CD4-positive, alpha-beta memory T cell (primary cell): ENCODE measurements at regions not wholly inside any gene's neighbourhood (a gene's known extent, or its start where the extent isn't known, plus 50 kb on each side); places are given as distances from the start of the nearest gene placed in this dataset.
A peak's percentile ranks its signal among the peaks of the same experiment; 100 is the strongest.
"Not testable (repeated sequence)": the region's sequence is repeated elsewhere in the genome, so short reads cannot be mapped to it uniquely, and the experiment has no call there.

Experiments
- CTCF ChIA-PET: fragments of 350-600 bp; sonication (Branson Sonifier 250); formaldehyde crosslinking; loops from one replicate; lab custom pipeline; 2021; ENCODE audit warnings: inconsistent platforms; ENCODE audit not compliant: partially characterized antibody; lab: Charles Lee
- POLR2A ChIA-PET: fragments of 350-600 bp; sonication (Branson Sonifier 250); formaldehyde crosslinking; loops from one replicate; lab custom pipeline; 2021; ENCODE audit not compliant: partially characterized antibody; lab: Charles Lee
- DNase-seq, 5 donors: peaks; one replicate each; pipeline versions ENCODE4 v3.0.0 to v3.0.0-alpha.2; 2020 to 2022; ENCODE audit warnings: mixed read lengths in 1 of 5
- H3K27ac ChIP-seq: one replicate; pipeline ENCODE4 v1.7.0; 2013; ENCODE audit warnings: low read depth, low read length
- H3K27me3 ChIP-seq: 2 replicates; pipeline ENCODE4 v1.7.0; 2013; ENCODE audit warnings: mild to moderate bottlenecking, low read length, moderate library complexity; ENCODE audit not compliant: insufficient read depth
- H3K36me3 ChIP-seq: 2 replicates; pipeline ENCODE4 v1.7.0; 2013; ENCODE audit warnings: mild to moderate bottlenecking, low read length, moderate library complexity; ENCODE audit not compliant: insufficient read depth
- H3K4me1 ChIP-seq: 2 replicates; pipeline ENCODE4 v1.7.0; 2013; ENCODE audit warnings: mild to moderate bottlenecking, low read length, moderate library complexity; ENCODE audit not compliant: insufficient read depth
- H3K4me3 ChIP-seq, 2 donors: one replicate each; pipeline ENCODE4 v1.7.0; 2013; ENCODE audit warnings: low read length in 2 of 2, mild to moderate bottlenecking in 1 of 2
- H3K9me3 ChIP-seq, 2 donors: one replicate each; pipeline ENCODE4 v1.7.0; 2013; ENCODE audit warnings: low read length in 2 of 2, control low read depth in 1 of 2; ENCODE audit not compliant: control insufficient read depth in 1 of 2
- H3K27ac Mint-ChIP-seq, 7 donors: one replicate each; pipeline ENCODE4 v1.8.0; 2020 to 2021; ENCODE audit warnings: mixed read lengths in 7 of 7, mild to moderate bottlenecking in 6 of 7, inconsistent platforms in 3 of 7, moderate library complexity in 3 of 7
- H3K27me3 Mint-ChIP-seq, 2 donors: one replicate each; pipeline ENCODE4 v1.8.0; 2020 to 2021; ENCODE audit warnings: mixed read lengths in 2 of 2
- H3K36me3 Mint-ChIP-seq, 2 donors: one replicate each; pipeline ENCODE4 v1.8.0; 2020 to 2021; ENCODE audit warnings: mixed read lengths in 2 of 2, inconsistent platforms in 1 of 2, mild to moderate bottlenecking in 1 of 2
- H3K4me1 Mint-ChIP-seq, 4 donors: one replicate each; pipeline ENCODE4 v1.8.0; 2020 to 2021; ENCODE audit warnings: mixed read lengths in 4 of 4, mild to moderate bottlenecking in 1 of 4
- H3K4me3 Mint-ChIP-seq, 8 donors: one replicate each; pipeline ENCODE4 v1.8.0; 2020 to 2021; ENCODE audit warnings: mixed read lengths in 8 of 8, mild to moderate bottlenecking in 7 of 8, moderate library complexity in 6 of 8, inconsistent platforms in 3 of 8
- H3K9me3 Mint-ChIP-seq, 8 donors: one replicate each; pipeline ENCODE4 v1.8.0; 2020 to 2021; ENCODE audit warnings: mixed read lengths in 8 of 8, mild to moderate bottlenecking in 5 of 8, inconsistent platforms in 3 of 8, moderate library complexity in 1 of 8
- intact Hi-C: fragments of 100-400 bp; cut with micrococcal nuclease; formaldehyde crosslinking; loops from one replicate; pipeline ENCODE4 v1.15.1; 2023

- ChIA-PET POLR2A (no interaction called here), CTCF (no interaction called here)
- Mint-ChIP-seq H3K4me1 (no peaks in the 10 kb centered on the region), H3K9me3 (peaks cover 0 to 33% (median 26%) of the 10 kb centered on the region in 8 donors), H3K4me3 (no peak overlapping the region), H3K27me3 (no peaks in the 10 kb centered on the region), H3K27ac (no peak overlapping the region), H3K36me3 (no peaks in the 10 kb centered on the region)
- intact Hi-C loops, result no loop called here
- Histone ChIP-seq H3K4me3 (no peak overlapping the region), H3K36me3 (no peaks in the 10 kb centered on the region), H3K27me3 (no peaks in the 10 kb centered on the region), H3K27ac (no peak overlapping the region), H3K9me3 (peaks cover 0 to 8% of the 10 kb centered on the region in 2 donors), H3K4me1 (no peaks in the 10 kb centered on the region)
- DNase-seq, result no peak
Observed at GRCh38 chr20:24418731-24419130, 50.7 kb upstream of the SYNDIG1 start.

DNA sequence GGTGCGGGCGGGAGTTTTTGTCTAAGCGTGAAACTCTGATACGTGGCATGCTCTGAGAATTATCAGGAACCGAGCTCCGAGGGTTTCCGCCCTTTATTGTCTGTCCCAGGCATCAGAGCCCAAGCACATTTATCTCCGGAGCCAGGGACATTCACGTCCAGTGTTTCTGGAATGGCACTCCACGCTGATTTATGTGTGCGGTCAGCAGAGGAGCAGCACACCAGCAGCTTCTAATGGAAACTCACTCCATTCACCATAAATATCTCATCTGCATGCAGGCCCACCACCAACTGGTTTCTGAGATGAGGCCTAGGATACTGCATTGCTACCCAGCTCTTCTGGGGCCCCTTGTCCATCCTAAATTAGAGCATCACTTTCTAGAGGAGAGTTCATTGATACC lies 51.9 kb upstream of the SYNDIG1 start:
- no peak for DNase-seq
- CTCF ChIA-PET, result no interaction called here
- Mint-ChIP-seq H3K4me3 (no peak overlapping the region), H3K27me3 (no peaks in the 10 kb centered on the region), H3K36me3 (no peaks in the 10 kb centered on the region), H3K4me1 (no peaks in the 10 kb centered on the region), H3K9me3 (peaks cover 0 to 33% (median 26%) of the 10 kb centered on the region in 8 donors), H3K27ac (no peak overlapping the region)
- Histone ChIP-seq H3K4me1 (no peaks in the 10 kb centered on the region), H3K27ac (no peak overlapping the region), H3K9me3 (peaks cover 0 to 8% of the 10 kb centered on the region in 2 donors), H3K36me3 (no peaks in the 10 kb centered on the region), H3K27me3 (no peaks in the 10 kb centered on the region), H3K4me3 (no peak overlapping the region)
- intact Hi-C loops, result no loop called here
- POLR2A ChIA-PET, result no interaction called here

- H3K4me1 Mint-ChIP-seq, H3K27me3 ChIP-seq, H3K4me3 ChIP-seq, DNase-seq, POLR2A ChIA-PET, H3K27me3 Mint-ChIP-seq, H3K4me3 Mint-ChIP-seq, H3K27ac ChIP-seq, intact Hi-C loops, CTCF ChIA-PET, H3K36me3 ChIP-seq, H3K9me3 ChIP-seq, H3K4me1 ChIP-seq, H3K27ac Mint-ChIP-seq, H3K36me3 Mint-ChIP-seq: not testable (repeated sequence)
- H3K9me3 Mint-ChIP-seq, result peaks cover 0 to 33% (median 26%) of the 10 kb centered on the region in 8 donors
Observed at GRCh38 chr20:24415444-24415843, 54.0 kb upstream of the SYNDIG1 start.

- H3K9me3 ChIP-seq, result peaks cover 0 to 8% of the 10 kb centered on the region in 2 donors
- intact Hi-C loops, result no loop called here
- Mint-ChIP-seq H3K36me3 (no peaks in the 10 kb centered on the region), H3K4me3 (no peak overlapping the region), H3K9me3 (peaks cover 0 to 27% (median 23%) of the 10 kb centered on the region in 8 donors), H3K27ac (no peak overlapping the region), H3K4me1 (no peaks in the 10 kb centered on the region), H3K27me3 (peaks cover 0 to 2% of the 10 kb centered on the region in 2 donors)
- H3K36me3 ChIP-seq, result no peaks in the 10 kb centered on the region
- H3K4me1 ChIP-seq, result no peaks in the 10 kb centered on the region
- POLR2A ChIA-PET, result no interaction called here
- H3K27ac ChIP-seq, result no peak overlapping the region
- CTCF ChIA-PET, result no interaction called here
- no peak overlapping the region for H3K4me3 ChIP-seq
- no peaks in the 10 kb centered on the region for H3K27me3 ChIP-seq
- no peak for DNase-seq
Observed at GRCh38 chr20:24411834-24412216, 57.6 kb upstream of the SYNDIG1 start.

GRCh38 chr20:24411003-24411833 lies 58.2 kb upstream of the SYNDIG1 start:
- H3K27me3 ChIP-seq, result no peaks in the 10 kb centered on the region
- intact Hi-C loops, result no loop called here
- no peak for DNase-seq
- Mint-ChIP-seq H3K27ac (no peak overlapping the region), H3K4me3 (no peak overlapping the region), H3K9me3 (peaks cover 0 to 21% (median 17%) of the 10 kb centered on the region in 8 donors), H3K36me3 (no peaks in the 10 kb centered on the region), H3K4me1 (no peaks in the 10 kb centered on the region), H3K27me3 (peaks cover 0 to 2% of the 10 kb centered on the region in 2 donors)
- H3K27ac ChIP-seq, result no peak overlapping the region
- no peaks in the 10 kb centered on the region for H3K4me1 ChIP-seq
- no peaks in the 10 kb centered on the region for H3K36me3 ChIP-seq
- POLR2A ChIA-PET, result no interaction called here
- CTCF ChIA-PET, result no interaction called here
- no peak overlapping the region for H3K4me3 ChIP-seq
- H3K9me3 ChIP-seq, result peaks cover 0 to 3% of the 10 kb centered on the region in 2 donors

DNA sequence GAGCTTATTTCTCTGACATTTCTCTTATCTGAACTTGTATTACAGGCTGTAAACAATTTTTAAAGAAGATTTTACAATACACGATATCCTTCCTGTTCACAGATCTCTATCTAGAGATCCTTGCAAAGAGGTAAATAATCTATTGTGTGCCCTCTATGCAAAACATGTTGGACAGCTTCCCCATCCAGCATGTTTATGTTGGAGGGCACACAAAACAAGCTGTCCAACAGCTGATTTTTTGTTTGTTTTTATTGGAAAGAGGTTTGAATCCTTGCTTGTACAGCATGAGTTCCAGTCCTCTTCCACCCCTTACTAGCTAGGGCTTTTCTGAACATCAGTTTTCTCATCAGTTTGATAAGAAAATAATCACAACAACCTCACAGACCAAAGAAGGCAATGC lies 62.3 kb upstream of the SYNDIG1 start:
- Mint-ChIP-seq H3K27me3 (peaks cover 2 to 10% of the 10 kb centered on the region in 2 donors), H3K27ac (no peak overlapping the region), H3K4me1 (peaks cover 0 to 1% (median 0%) of the 10 kb centered on the region in 4 donors), H3K4me3 (peak overlapping the region in 1 of 8 donors; percentile 30), H3K36me3 (no peaks in the 10 kb centered on the region), H3K9me3 (peaks cover 0 to 4% (median 0%) of the 10 kb centered on the region in 8 donors)
- ChIA-PET POLR2A (no interaction called here), CTCF (no interaction called here)
- no peaks in the 10 kb centered on the region for H3K27me3 ChIP-seq
- intact Hi-C loops, result no loop called here
- H3K4me3 ChIP-seq, result no peak overlapping the region
- H3K36me3 ChIP-seq, result no peaks in the 10 kb centered on the region
- H3K9me3 ChIP-seq, result no peaks in the 10 kb centered on the region
- H3K4me1 ChIP-seq, result no peaks in the 10 kb centered on the region
- DNase-seq, result no peak
- no peak overlapping the region for H3K27ac ChIP-seq

GRCh38 chr20:24406750-24407149 lies 62.7 kb upstream of the SYNDIG1 start:
- H3K4me3 ChIP-seq, result no peak overlapping the region
- no peaks in the 10 kb centered on the region for H3K27me3 ChIP-seq
- Mint-ChIP-seq H3K27me3 (peaks cover 2 to 10% of the 10 kb centered on the region in 2 donors), H3K4me1 (peaks cover 0 to 1% (median 0%) of the 10 kb centered on the region in 4 donors), H3K4me3 (peak overlapping the region in 1 of 8 donors; percentile 30), H3K36me3 (no peaks in the 10 kb centered on the region), H3K27ac (peak overlapping the region in 1 of 7 donors; percentile 57), H3K9me3 (peaks cover 0 to 4% (median 0%) of the 10 kb centered on the region in 8 donors)
- no peaks in the 10 kb centered on the region for H3K36me3 ChIP-seq
- no peaks in the 10 kb centered on the region for H3K4me1 ChIP-seq
- CTCF ChIA-PET, result no interaction called here
- intact Hi-C loops, result no loop called here
- POLR2A ChIA-PET, result no interaction called here
- DNase-seq, result no peak
- no peak overlapping the region for H3K27ac ChIP-seq
- no peaks in the 10 kb centered on the region for H3K9me3 ChIP-seq
